Spleen (tissue), 11 donors: ENCODE measurements at regions not wholly inside any gene's neighbourhood (a gene's known extent, or its start where the extent isn't known, plus 50 kb on each side); places are given as distances from the start of the nearest gene placed in this dataset.

ENCODE experiments used
- DNase-seq: peaks from one replicate; pipeline ENCODE4 v3.0.0-alpha.2; 2020
- H3K27ac ChIP-seq, 8 donors: fragments of 200-600 bp; sonication (generic) in 7 of 8; 1 replicate in 4 of 8; 2 replicates in 4 of 8; pipeline versions ENCODE4 v1.5.0 to v1.8.0; 2016 to 2021; ENCODE audit warnings: inconsistent platforms in 4 of 8, mild to moderate bottlenecking in 4 of 8, moderate library complexity in 1 of 8
- H3K27me3 ChIP-seq, 7 donors: fragments of 200-600 bp; sonication (generic) in 6 of 7; replicated peaks in 1 of 7; 1 replicate in 4 of 7; 2 replicates in 3 of 7; pipeline versions ENCODE4 v1.5.0 to v1.8.0; 2016 to 2021; ENCODE audit warnings: inconsistent platforms in 3 of 7, mild to moderate bottlenecking in 1 of 7
- H3K36me3 ChIP-seq, 6 donors: fragments of 200-600 bp; sonication (generic) in 5 of 6; 1 replicate in 4 of 6; 2 replicates in 2 of 6; pipeline versions ENCODE4 v1.5.0 to v1.8.0; 2016 to 2021; ENCODE audit warnings: inconsistent platforms in 2 of 6
- H3K4me1 ChIP-seq, 6 donors: fragments of 200-600 bp; sonication (generic) in 5 of 6; 1 replicate in 3 of 6; 2 replicates in 3 of 6; pipeline versions ENCODE4 v1.5.0 to v1.8.0; 2016 to 2021; ENCODE audit warnings: inconsistent platforms in 3 of 6
- H3K4me3 ChIP-seq, 8 donors: fragments of 200-600 bp; sonication (generic) in 7 of 8; 1 replicate in 4 of 8; 2 replicates in 4 of 8; pipeline versions ENCODE4 v1.5.0 to v1.8.0; 2016 to 2021; ENCODE audit warnings: inconsistent platforms in 4 of 8, mild to moderate bottlenecking in 4 of 8, moderate library complexity in 2 of 8
- H3K9me3 ChIP-seq, 8 donors: fragments of 200-600 bp; sonication (generic) in 7 of 8; 1 replicate in 4 of 8; 2 replicates in 4 of 8; pipeline versions ENCODE4 v1.5.0 to v1.8.0; 2016 to 2021; ENCODE audit warnings: inconsistent platforms in 4 of 8
- CTCF ChIP-seq, 11 experiments: fragments of 200-600 bp in 7 of 11; fragments of 450-650 bp in 4 of 11; sonication (generic) in 4 of 11; IDR thresholded peaks in 8 of 11; conservative IDR thresholded peaks in 3 of 11; 1 replicate in 7 of 11; 2 replicates in 4 of 11; pipeline versions ENCODE4 v1.4.0 to v1.8.0; 2016 to 2021; ENCODE audit warnings: antibody characterized with exemption in 11 of 11, inconsistent platforms in 4 of 11, mild to moderate bottlenecking in 1 of 11
- POLR2A ChIP-seq, 3 donors: fragments of 450-650 bp; IDR thresholded peaks; one replicate each; pipeline ENCODE4 v1.5.1; 2017; ENCODE audit warnings: antibody characterized with exemption in 3 of 3, mild to moderate bottlenecking in 1 of 3
- POLR2AphosphoS5 ChIP-seq, 3 donors: sonication (generic); formaldehyde crosslinking; IDR thresholded peaks; one replicate each; pipeline ENCODE4 v1.5.1; 2017; ENCODE audit warnings: antibody characterized with exemption in 3 of 3
- WGBS, 5 donors: extraction: QIAGEN DNeasy Blood & Tissue Kit in 3 of 5; methylation state at CpG; one replicate each; pipeline versions ENCODE4 v1.1.5 to v1.1.7; 2013 to 2018; 5-methylcytosine and 5-hydroxymethylcytosine counted together
- intact Hi-C: fragments of 100-400 bp; cut with DNase I; formaldehyde crosslinking; loops from one replicate; pipeline ENCODE4 v1.15.0; 2023; ENCODE audit warnings: low total_unique reads
- donor health status: healthy with polysubstance abuse.
- donor health status: DM: no; HTN: no; CAD: no; lungs with moderate emphysema.
- donor health status: DM: no; HTN: no; CAD: no.
- donor health status: Bipolar disorder and iron deficiency.
- donor health status: healthy.
- donor health status: DM: no; HTN: no; CAD: no.
- donor health status: DM: yes; HTN: yes; CAD: no.

GRCh38 chr18:60279391-60279790, 93.2 kb downstream of the MC4R start:
- Histone ChIP-seq H3K4me3 (no peak overlapping the region), H3K27ac (no peak overlapping the region), H3K27me3 (no peaks in the 10 kb centered on the region), H3K9me3 (no peaks in the 10 kb centered on the region), H3K36me3 (no peaks in the 10 kb centered on the region), H3K4me1 (no peaks in the 10 kb centered on the region)
- WGBS, 5 donors = 43 to 76% (median 57%) methylated on average over 1 of the region's 1 CpG
- TF ChIP-seq POLR2AphosphoS5 (IDR thresholded peaks at IDR 0.05) = no peak
- TF ChIP-seq POLR2A (IDR thresholded peaks at IDR 0.05) = no peak
- TF ChIP-seq CTCF (IDR thresholded peaks at IDR 0.05 in 8 of 11, conservative IDR thresholded peaks at IDR 0.05 in 3 of 11) = no peak
- no peak for DNase-seq
- intact Hi-C loops = no loop called here

- TF ChIP-seq POLR2A (IDR thresholded peaks at IDR 0.05) = no peak
- no peak for TF ChIP-seq CTCF (IDR thresholded peaks at IDR 0.05 in 8 of 11, conservative IDR thresholded peaks at IDR 0.05 in 3 of 11)
- intact Hi-C loops = no loop called here
Observed at GRCh38 chr18:60277855-60278480, 94.6 kb downstream of the MC4R start.

GRCh38 chr18:60267391-60268058, 105.0 kb downstream of the MC4R start:
- no peak for DNase-seq
- intact Hi-C loops = no loop called here
- no peaks in the 10 kb centered on the region for H3K36me3 ChIP-seq
- no peak for TF ChIP-seq CTCF (IDR thresholded peaks at IDR 0.05 in 8 of 11, conservative IDR thresholded peaks at IDR 0.05 in 3 of 11)
- no peak for TF ChIP-seq POLR2A (IDR thresholded peaks at IDR 0.05)
- TF ChIP-seq POLR2AphosphoS5 (IDR thresholded peaks at IDR 0.05) = no peak
- H3K9me3 ChIP-seq = peaks cover 0 to 21% (median 6%) of the 10 kb centered on the region in 8 donors
- H3K27ac ChIP-seq = no peak overlapping the region
- no peaks in the 10 kb centered on the region for H3K4me1 ChIP-seq
- WGBS, 5 donors = 84 to 92% (median 89%) methylated on average over 4 of the region's 4 CpGs
- no peaks in the 10 kb centered on the region for H3K27me3 ChIP-seq
- no peak overlapping the region for H3K4me3 ChIP-seq

More at GRCh38 chr18:60277855-60278480, 94.6 kb downstream of the MC4R start:
- H3K4me1 ChIP-seq = no peaks in the 10 kb centered on the region
- no peaks in the 10 kb centered on the region for H3K36me3 ChIP-seq
- H3K9me3 ChIP-seq = peaks cover 0 to 6% (median 0%) of the 10 kb centered on the region in 8 donors
- no peak overlapping the region for H3K4me3 ChIP-seq
- H3K27ac ChIP-seq = no peak overlapping the region
- WGBS, 5 donors = 64 to 79% (median 72%) methylated on average over 4 of the region's 4 CpGs
- DNase-seq = no peak
- no peaks in the 10 kb centered on the region for H3K27me3 ChIP-seq

GRCh38 chr18:60266558-60266957, 106.0 kb downstream of the MC4R start:
- intact Hi-C loops = no loop called here
- H3K36me3 ChIP-seq = no peaks in the 10 kb centered on the region
- no peak overlapping the region for H3K4me3 ChIP-seq
- no peak for TF ChIP-seq POLR2AphosphoS5 (IDR thresholded peaks at IDR 0.05)
- TF ChIP-seq CTCF (IDR thresholded peaks at IDR 0.05 in 8 of 11, conservative IDR thresholded peaks at IDR 0.05 in 3 of 11) = no peak
- TF ChIP-seq POLR2A (IDR thresholded peaks at IDR 0.05) = no peak
- no peaks in the 10 kb centered on the region for H3K27me3 ChIP-seq
- DNase-seq = no peak
- 55 to 71% (median 67%) methylated on average over 5 of the region's 5 CpGs for WGBS, 5 donors
- no peaks in the 10 kb centered on the region for H3K4me1 ChIP-seq
- peaks cover 0 to 16% (median 3%) of the 10 kb centered on the region in 8 donors for H3K9me3 ChIP-seq
- H3K27ac ChIP-seq = no peak overlapping the region
